IMR-90 (cell line): ENCODE measurements at regions not wholly inside any gene's neighbourhood (a gene's known extent, or its start where the extent isn't known, plus 50 kb on each side); places are given as distances from the start of the nearest gene placed in this dataset.

Experiments used
- ATAC-seq: fragments of 200-7000 bp; cut with Tn5 transposase; 2 replicates; pipeline ENCODE4 v1.9.1; 2020; ENCODE audit warnings: low read depth, mild to moderate bottlenecking, moderate library complexity
- BruUV-seq: library from RNA; stranded (reverse); fragments of 400-500 nt; replicated peaks from 2 replicates; lab custom pipeline; 2021; lab: Mats Ljungman, UMichigan
- CTCF ChIA-PET: fragments of 300-600 bp; formaldehyde crosslinking; extraction: SDS; loops from one replicate; lab custom pipeline; 2021; ENCODE audit warnings: antibody characterized with exemption; lab: Yijun Ruan, JAX
- POLR2A ChIA-PET: fragments of 300-600 bp; sonication (Branson Sonifier 250); formaldehyde crosslinking; loops from one replicate; lab custom pipeline; 2022; ENCODE audit warnings: antibody characterized with exemption; ENCODE audit not compliant: unreplicated experiment; lab: Charles Lee
- DNase-seq: peaks from one replicate; pipeline ENCODE4 v3.0.0; 2013
- H2AFZ ChIP-seq: replicated peaks from 2 replicates; pipeline ENCODE3; 2013; ENCODE audit warnings: low read length, mild to moderate bottlenecking; ENCODE audit not compliant: poor library complexity
- H2AK5ac ChIP-seq: 2 replicates; pipeline ENCODE4 v1.6.1; 2013; ENCODE audit warnings: low read depth, low read length, inconsistent platforms
- H2AK9ac ChIP-seq: replicated peaks from 2 replicates; pipeline ENCODE3; 2013; ENCODE audit warnings: mild to moderate bottlenecking, low read depth, low read length, moderate library complexity; ENCODE audit not compliant: poor library complexity
- H2BK120ac ChIP-seq: 2 replicates; pipeline ENCODE4 v1.6.1; 2013; ENCODE audit warnings: low read depth, low read length, inconsistent platforms
- H2BK15ac ChIP-seq: 3 replicates; pipeline ENCODE4 v1.6.1; 2013; ENCODE audit warnings: low read depth, low read length, inconsistent platforms
- H2BK20ac ChIP-seq: 2 replicates; pipeline ENCODE4 v1.6.1; 2013; ENCODE audit warnings: low read depth, mild to moderate bottlenecking, inconsistent platforms, low read length, moderate library complexity
- H2BK5ac ChIP-seq: 2 replicates; pipeline ENCODE4 v1.6.1; 2013; ENCODE audit warnings: mild to moderate bottlenecking, low read depth, low read length, inconsistent platforms; ENCODE audit not compliant: poor library complexity, severe bottlenecking
- H3K14ac ChIP-seq: replicated peaks from 2 replicates; pipeline ENCODE4 v1.6.1; 2013; ENCODE audit warnings: low read depth, low read length, inconsistent platforms
- H3K18ac ChIP-seq: 2 replicates; pipeline ENCODE4 v1.6.1; 2013; ENCODE audit warnings: low read depth, low read length, control low read depth
- H3K23ac ChIP-seq: 2 replicates; pipeline ENCODE4 v1.6.1; 2013; ENCODE audit warnings: low read depth, low read length, inconsistent platforms
- H3K27ac ChIP-seq: 2 replicates; pipeline ENCODE4 v1.5.1; 2013; ENCODE audit warnings: mild to moderate bottlenecking, control low read depth, low read length; ENCODE audit not compliant: insufficient read depth
- H3K27me3 ChIP-seq: 2 replicates; pipeline ENCODE4 v1.6.1; 2013; ENCODE audit warnings: low read length; ENCODE audit not compliant: control insufficient read depth, insufficient read depth
- H3K36me3 ChIP-seq: 2 replicates; pipeline ENCODE4 v1.6.1; 2013; ENCODE audit warnings: low read length, mixed read lengths; ENCODE audit not compliant: control insufficient read depth, insufficient read depth
- H3K4ac ChIP-seq: 2 replicates; pipeline ENCODE4 v1.6.1; 2013; ENCODE audit warnings: low read depth, low read length, inconsistent platforms
- H3K4me1 ChIP-seq: 2 replicates; pipeline ENCODE4 v1.6.1; 2013; ENCODE audit warnings: low read length, mixed read lengths; ENCODE audit not compliant: control insufficient read depth, insufficient read depth
- H3K4me2 ChIP-seq: 2 replicates; pipeline ENCODE4 v1.6.1; 2013; ENCODE audit warnings: low read depth, mild to moderate bottlenecking, control low read depth, low read length, moderate library complexity
- H3K4me3 ChIP-seq: 2 replicates; pipeline ENCODE4 v1.5.1; 2013; ENCODE audit warnings: low read depth, mild to moderate bottlenecking, control low read depth, low read length, moderate library complexity; ENCODE audit not compliant: insufficient read depth
- H3K56ac ChIP-seq: 2 replicates; pipeline ENCODE4 v1.6.1; 2013; ENCODE audit warnings: low read length, inconsistent platforms; ENCODE audit not compliant: insufficient read depth; ENCODE audit errors: extremely low read depth
- H3K79me1 ChIP-seq, 2 experiments: 2 replicates each; pipeline ENCODE4 v1.6.1; 2013; ENCODE audit warnings: low read length in 2 of 2, inconsistent platforms in 1 of 2, low read depth in 1 of 2
- H3K9ac ChIP-seq: 2 replicates; pipeline ENCODE4 v1.6.1; 2013; ENCODE audit warnings: low read depth, low read length, control low read depth
- H3K9me1 ChIP-seq: 2 replicates; pipeline ENCODE4 v1.6.1; 2013; ENCODE audit warnings: low read length, inconsistent platforms; ENCODE audit not compliant: insufficient read depth
- H3K9me3 ChIP-seq: 2 replicates; pipeline ENCODE4 v1.6.1; 2013; ENCODE audit warnings: low read length; ENCODE audit not compliant: control insufficient read depth, insufficient read depth
- H4K20me1 ChIP-seq: 2 replicates; pipeline ENCODE4 v1.6.1; 2013; ENCODE audit warnings: low read length, inconsistent platforms; ENCODE audit not compliant: insufficient read depth
- H4K5ac ChIP-seq: 2 replicates; pipeline ENCODE4 v1.6.1; 2013; ENCODE audit warnings: mild to moderate bottlenecking, low read depth, low read length, control low read depth
- H4K8ac ChIP-seq, 2 experiments: 2 replicates each; pipeline ENCODE4 v1.6.1; 2013; ENCODE audit warnings: low read depth in 2 of 2, low read length in 2 of 2, control low read depth in 1 of 2, inconsistent platforms in 1 of 2
- H4K91ac ChIP-seq: 2 replicates; pipeline ENCODE4 v1.6.1; 2013; ENCODE audit warnings: low read depth, low read length, inconsistent platforms; ENCODE audit not compliant: insufficient read depth
- CHD1 ChIP-seq: IDR thresholded peaks from 2 replicates; pipeline ENCODE4 v1.6.1; 2012; ENCODE audit warnings: low read depth, low read length, improper control_type of control experiment
- CTCF ChIP-seq: conservative IDR thresholded peaks from 2 replicates; pipeline ENCODE4 v1.5.1; 2012; ENCODE audit warnings: mild to moderate bottlenecking, low read depth, low read length, improper control_type of control experiment
- RFX5 ChIP-seq: IDR thresholded peaks from 2 replicates; pipeline ENCODE4 v1.8.0; 2012; ENCODE audit warnings: low read depth, mild to moderate bottlenecking, low read length, moderate library complexity
- USF2 ChIP-seq: fragments of 150-350 bp; IDR thresholded peaks from 2 replicates; pipeline ENCODE4 v1.6.1; 2017; ENCODE audit warnings: mild to moderate bottlenecking, antibody characterized with exemption, low read length, low read depth
- WGBS, 2 experiments: methylation state at CpG; one replicate each; pipeline versions ENCODE4 v1.1.5 to v1.1.7; 2013; ENCODE audit warnings: missing lambda C conversion rate in 2 of 2; ENCODE audit not compliant: insufficient read length in 1 of 2; ENCODE audit errors: extremely low coverage in 2 of 2; 5-methylcytosine and 5-hydroxymethylcytosine counted together
- dilution Hi-C: fragments of 300-500 bp; cut with HindIII; formaldehyde crosslinking; loops from one replicate; pipeline ENCODE4 v1.14.3; 2018; ENCODE audit warnings: low sequenced_read_pairs; ENCODE audit not compliant: unreplicated experiment
- in situ Hi-C: fragments of 300-500 bp; cut with MboI; formaldehyde crosslinking; loops from 3 replicates; pipeline ENCODE4 v1.14.3; 2019; ENCODE audit warnings: low sequenced_read_pairs, inconsistent platforms, mixed read lengths
- intact Hi-C: fragments of 100-400 bp; cut with micrococcal nuclease; formaldehyde crosslinking; loops from 2 replicates; pipeline ENCODE4 v1.10.0; 2022

- Histone ChIP-seq H3K9ac (no peak overlapping the region), H2AFZ (no peak overlapping the region), H4K8ac (no peak overlapping the region), H3K56ac (no peak overlapping the region), H3K14ac (no peak overlapping the region), H3K9me3 (peaks cover 3% of the 10 kb centered on the region; the same call in 1 of the 2 replicates), H3K4ac (no peak overlapping the region), H3K27me3 (no peaks in the 10 kb centered on the region), H3K4me1 (no peaks in the 10 kb centered on the region), H4K5ac (no peak overlapping the region), H2AK9ac (no peak overlapping the region), H3K18ac (no peak overlapping the region), H2AK5ac (no peak overlapping the region), H3K79me1 (no peaks in the 10 kb centered on the region), H2BK5ac (no peak overlapping the region), H3K27ac (no peak overlapping the region), H4K20me1 (no peaks in the 10 kb centered on the region), H3K4me3 (no peak overlapping the region), H2BK15ac (no peak overlapping the region), H3K9me1 (no peaks in the 10 kb centered on the region), H2BK20ac (no peak overlapping the region), H3K23ac (no peak overlapping the region), H3K4me2 (no peak overlapping the region), H4K91ac (no peak overlapping the region), H2BK120ac (no peak overlapping the region), H3K36me3 (no peaks in the 10 kb centered on the region)
- ChIA-PET CTCF (interaction anchor here (0.7 kb wide), 1 partner anchor 17 kb away, joined by 3 read pairs; no protein-coding TSS in a partner anchor), POLR2A (no interaction called here)
- dilution Hi-C loops (no loop called here), in situ Hi-C loops (no loop called here), intact Hi-C loops (no loop called here)
- BruUV-seq = no TSS peak
- DNase-seq (no peak), ATAC-seq (no peak)
- 47% methylated on average over 2 of the region's 3 CpGs; no CpG with 5 or more reads in 1 of the 2 experiments for WGBS, 2 experiments
- TF ChIP-seq CHD1 (no peak), USF2 (no peak), CTCF (no peak), RFX5 (no peak)
Measured at GRCh38 chr4:22072726-22073125, 124.2 kb upstream of the KCNIP4 start.
